H1 (cell line): ENCODE measurements at regions not wholly inside any gene's neighbourhood (a gene's known extent, or its start where the extent isn't known, plus 50 kb on each side); places are given as distances from the start of the nearest gene placed in this dataset.
A peak's percentile ranks its signal among the peaks of the same experiment; 100 is the strongest.

Experiments
- CTCF ChIA-PET: fragments of 300-600 bp; sonication (Branson Sonifier 250); formaldehyde crosslinking; loops from one replicate; lab custom pipeline; 2021; ENCODE audit not compliant: partially characterized antibody; lab: Charles Lee
- POLR2A ChIA-PET: fragments of 300-600 bp; sonication (Branson Sonifier 250); formaldehyde crosslinking; loops from one replicate; lab custom pipeline; 2021; ENCODE audit warnings: inconsistent platforms; ENCODE audit not compliant: partially characterized antibody; lab: Charles Lee
- DNase-seq, 2 experiments: peaks; one replicate each; pipeline versions ENCODE4 v3.0.0 to v3.0.0-alpha.2; 2010 to 2022; ENCODE audit warnings: low spot score in 2 of 2, low read depth in 1 of 2, mixed read lengths in 1 of 2
- FAIRE-seq: peaks from 2 replicates; lab custom pipeline; 2011; peaks lifted over from hg19 to GRCh38; lab: Jason Lieb, UNC
- H2AFZ ChIP-seq: 2 replicates; pipeline ENCODE4 v1.8.1; 2012; ENCODE audit warnings: low read length, inconsistent platforms
- H2AK5ac ChIP-seq: 2 replicates; pipeline ENCODE4 v1.6.1; 2013; ENCODE audit warnings: low read depth, low read length
- H2BK120ac ChIP-seq: replicated peaks from 2 replicates; pipeline ENCODE3; 2013; ENCODE audit warnings: low read depth, low read length, inconsistent platforms
- H2BK12ac ChIP-seq: 2 replicates; pipeline ENCODE4 v1.6.1; 2013; ENCODE audit warnings: low read depth, low read length
- H2BK15ac ChIP-seq: 2 replicates; pipeline ENCODE4 v1.6.1; 2013; ENCODE audit warnings: low read length
- H2BK20ac ChIP-seq: 2 replicates; pipeline ENCODE4 v1.6.1; 2013; ENCODE audit warnings: low read length
- H2BK5ac ChIP-seq: 2 replicates; pipeline ENCODE4 v1.6.1; 2013; ENCODE audit warnings: low read depth, low read length
- H3K14ac ChIP-seq: 2 replicates; pipeline ENCODE4 v1.6.1; 2013; ENCODE audit warnings: inconsistent platforms; ENCODE audit not compliant: insufficient read length
- H3K18ac ChIP-seq: 2 replicates; pipeline ENCODE4 v1.6.1; 2013; ENCODE audit warnings: low read length; ENCODE audit errors: extremely low read depth
- H3K23ac ChIP-seq: 2 replicates; pipeline ENCODE4 v1.6.1; 2013; ENCODE audit warnings: inconsistent platforms; ENCODE audit not compliant: insufficient read length
- H3K23me2 ChIP-seq: 2 replicates; pipeline ENCODE4 v1.6.1; 2013; ENCODE audit warnings: low read depth, low read length
- H3K27ac ChIP-seq: 2 replicates; pipeline ENCODE4 v1.6.1; 2011; ENCODE audit warnings: low read depth, low read length, inconsistent platforms
- H3K27me3 ChIP-seq, 4 experiments: replicated peaks in 1 of 4; 1 replicate in 1 of 4; 2 replicates in 3 of 4; pipeline versions ENCODE4 v1.6.1 to v1.8.1; 2011 to 2013; ENCODE audit warnings: low read length in 3 of 4, mild to moderate bottlenecking in 3 of 4, inconsistent platforms in 2 of 4, mixed read lengths in 2 of 4, moderate library complexity in 1 of 4; ENCODE audit not compliant: control insufficient read depth in 3 of 4, insufficient read depth in 3 of 4; ENCODE audit errors: extremely low read depth in 1 of 4
- H3K36me3 ChIP-seq, 4 experiments: 2 replicates each; pipeline versions ENCODE4 v1.6.1 to v1.8.1; 2011 to 2013; ENCODE audit warnings: mild to moderate bottlenecking in 4 of 4, low read length in 3 of 4, moderate library complexity in 2 of 4, control low read depth in 1 of 4, inconsistent platforms in 1 of 4; ENCODE audit not compliant: insufficient read depth in 4 of 4, control insufficient read depth in 2 of 4
- H3K4ac ChIP-seq: replicated peaks from 2 replicates; pipeline ENCODE3; 2013; ENCODE audit warnings: low read length, low read depth, mixed read lengths, inconsistent platforms; ENCODE audit not compliant: insufficient read length
- H3K4me1 ChIP-seq, 4 experiments: replicated peaks in 1 of 4; 1 replicate in 1 of 4; 2 replicates in 3 of 4; pipeline versions ENCODE4 v1.6.1 to v1.8.1; 2011 to 2013; ENCODE audit warnings: low read length in 3 of 4, inconsistent platforms in 2 of 4, mixed read lengths in 1 of 4; ENCODE audit not compliant: insufficient read depth in 4 of 4, control insufficient read depth in 3 of 4
- H3K4me2 ChIP-seq, 2 experiments: 2 replicates each; pipeline versions ENCODE4 v1.6.1 to v1.8.1; 2011 to 2013; ENCODE audit warnings: low read depth in 2 of 2, low read length in 2 of 2, control low read depth in 1 of 2, inconsistent platforms in 1 of 2, mild to moderate bottlenecking in 1 of 2; ENCODE audit not compliant: insufficient read depth in 1 of 2
- H3K4me3 ChIP-seq, 4 experiments: fragments of 200-600, 300-600 bp in 1 of 4; sonication (generic), shearing (Covaris generic), sonication (Bioruptor Twin) in 1 of 4; 2 replicates each; pipeline versions ENCODE4 v1.5.1 to v1.8.1; 2011 to 2016; ENCODE audit warnings: low read length in 4 of 4, low read depth in 3 of 4, control low read depth in 2 of 4, inconsistent platforms in 2 of 4, mild to moderate bottlenecking in 2 of 4, mixed read lengths in 1 of 4, moderate library complexity in 1 of 4; ENCODE audit not compliant: insufficient read depth in 2 of 4; ENCODE audit errors: extremely low read depth in 1 of 4
- H3K56ac ChIP-seq: replicated peaks from 2 replicates; pipeline ENCODE3; 2013; ENCODE audit warnings: low read depth, mild to moderate bottlenecking, mixed read lengths, low read length, inconsistent platforms; ENCODE audit not compliant: insufficient read length
- H3K79me1 ChIP-seq: 2 replicates; pipeline ENCODE4 v1.6.1; 2013; ENCODE audit warnings: low read depth, low read length, control low read depth
- H3K79me2 ChIP-seq, 2 experiments: 2 replicates each; pipeline versions ENCODE4 v1.6.1 to v1.8.1; 2012 to 2013; ENCODE audit warnings: low read length in 2 of 2, mild to moderate bottlenecking in 2 of 2, inconsistent platforms in 1 of 2; ENCODE audit not compliant: insufficient read depth in 2 of 2, control insufficient read depth in 1 of 2
- H3K9ac ChIP-seq, 4 experiments: replicated peaks in 1 of 4; 1 replicate in 1 of 4; 2 replicates in 3 of 4; pipeline versions ENCODE4 v1.6.1 to v1.8.1; 2011 to 2013; ENCODE audit warnings: low read depth in 3 of 4, low read length in 3 of 4, control low read depth in 2 of 4, mild to moderate bottlenecking in 2 of 4, moderate library complexity in 2 of 4, inconsistent platforms in 1 of 4; ENCODE audit errors: extremely low read depth in 1 of 4
- H3K9me3 ChIP-seq, 2 experiments: 2 replicates each; pipeline versions ENCODE4 v1.6.1 to v1.8.1; 2012 to 2013; ENCODE audit warnings: mild to moderate bottlenecking in 2 of 2, moderate library complexity in 2 of 2, control low read depth in 1 of 2, inconsistent platforms in 1 of 2, low read depth in 1 of 2, low read length in 1 of 2, mixed read lengths in 1 of 2; ENCODE audit not compliant: insufficient read depth in 2 of 2
- H4K20me1 ChIP-seq, 2 experiments: replicated peaks in 1 of 2; 2 replicates each; pipeline versions ENCODE3 to v1.8.1; 2011 to 2013; ENCODE audit warnings: inconsistent platforms in 2 of 2, low read length in 2 of 2, mild to moderate bottlenecking in 1 of 2; ENCODE audit not compliant: insufficient read depth in 2 of 2, control insufficient read depth in 1 of 2
- H4K5ac ChIP-seq: 2 replicates; pipeline ENCODE4 v1.6.1; 2013; ENCODE audit warnings: low read length, low read depth, mixed read lengths, inconsistent platforms; ENCODE audit not compliant: insufficient read length
- H4K8ac ChIP-seq: 2 replicates; pipeline ENCODE4 v1.8.0; 2013; ENCODE audit warnings: mild to moderate bottlenecking, moderate library complexity, low read length, inconsistent platforms; ENCODE audit not compliant: insufficient read depth; ENCODE audit errors: extremely low read depth
- H4K91ac ChIP-seq: replicated peaks from 2 replicates; pipeline ENCODE3; 2013; ENCODE audit warnings: low read length, mixed read lengths, inconsistent platforms; ENCODE audit not compliant: insufficient read length
- WGBS, 2 experiments: shearing (Covaris generic) in 1 of 2; methylation state at CpG; one replicate each; pipeline versions ENCODE4 v1.1.6 to v1.1.7; 2013 to 2015; ENCODE audit warnings: low lambda C conversion rate in 2 of 2, mixed read lengths in 2 of 2, inconsistent platforms in 1 of 2, low coverage in 1 of 2, missing lambda C conversion rate in 1 of 2; ENCODE audit not compliant: insufficient replicate concordance in 2 of 2, insufficient coverage in 1 of 2, insufficient read length in 1 of 2; ENCODE audit errors: extremely low coverage in 1 of 2, missing lambda C conversion rate in 1 of 2; 5-methylcytosine and 5-hydroxymethylcytosine counted together

DNA sequence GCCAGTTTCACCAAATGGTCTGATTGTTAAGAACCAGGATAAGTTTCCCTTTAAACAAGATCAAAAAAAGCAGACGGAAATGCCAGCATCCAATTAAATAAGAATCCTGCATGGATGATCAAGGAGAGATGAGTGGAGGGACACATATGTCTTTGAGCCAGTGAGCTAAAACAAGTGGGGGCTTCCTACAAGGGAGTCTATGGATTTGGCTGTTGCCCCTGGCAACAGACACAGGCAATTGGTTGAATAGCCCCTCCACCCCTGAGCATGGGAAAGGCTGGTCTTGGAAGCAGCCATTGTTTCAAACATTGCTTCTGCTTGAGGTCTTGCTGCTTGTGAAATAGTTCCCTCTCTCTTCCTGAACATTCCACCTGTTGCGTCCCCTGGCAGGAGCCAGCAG is 374.7 kb upstream of the ERCC4 start:
- Histone ChIP-seq H3K9me3 (no peaks in the 10 kb centered on the region), H2BK20ac (no peak overlapping the region), H4K20me1 (no peaks in the 10 kb centered on the region), H2BK15ac (0 out of 2 replicates have a peak overlapping the region, but pooled peaks have one; percentile 65), H3K4ac (no peak overlapping the region), H4K8ac (no peak overlapping the region), H2BK5ac (no peak overlapping the region), H2AFZ (no peak overlapping the region), H3K27me3 (no peaks in the 10 kb centered on the region; a peak in 1 of 7 replicates), H4K91ac (no peak overlapping the region), H3K4me1 (no peaks in the 10 kb centered on the region), H3K79me1 (no peaks in the 10 kb centered on the region; the same call in 1 of the 2 replicates), H3K56ac (no peak overlapping the region), H2AK5ac (0 out of 2 replicates have a peak overlapping the region, but pooled peaks have one; percentile 49), H3K4me2 (no peak overlapping the region), H2BK12ac (no peak overlapping the region), H3K23me2 (peaks cover 1% of the 10 kb centered on the region; the same call in 1 of the 2 replicates), H3K18ac (no peak overlapping the region), H3K36me3 (no peaks in the 10 kb centered on the region), H3K27ac (no peak overlapping the region), H4K5ac (no peak overlapping the region), H2BK120ac (no peak overlapping the region), H3K14ac (no peak overlapping the region), H3K4me3 (no peak overlapping the region), H3K23ac (no peak overlapping the region), H3K79me2 (no peaks in the 10 kb centered on the region), H3K9ac (no peak overlapping the region)
- ChIA-PET CTCF (interaction anchor here (0.8 kb wide), 1 partner anchor 11 kb away, joined by 5 read pairs; no protein-coding TSS in a partner anchor), POLR2A (no interaction called here)
- DNase-seq (no peak), FAIRE-seq (no peak)
- WGBS, 2 experiments = 93% methylated on average over 2 of the region's 2 CpGs; no CpG with 5 or more reads in 1 of the 2 experiments
